GM06990 (cell line): ENCODE measurements at regions not wholly inside any gene's neighbourhood (a gene's known extent, or its start where the extent isn't known, plus 50 kb on each side); places are given as distances from the start of the nearest gene placed in this dataset.

ENCODE experiments used
- DNase-seq: peaks from one replicate; pipeline ENCODE4 v3.0.0-alpha.2; 2011; ENCODE audit not compliant: insufficient read length; ENCODE audit errors: extremely low read depth
- H3K27me3 ChIP-seq: replicated peaks from 2 replicates; pipeline ENCODE4 v1.6.0; 2011; ENCODE audit warnings: low read length; ENCODE audit not compliant: control insufficient read depth, insufficient read depth
- H3K36me3 ChIP-seq: 2 replicates; pipeline ENCODE4 v1.5.1; 2011; ENCODE audit warnings: low read length; ENCODE audit not compliant: control insufficient read depth, insufficient read depth
- H3K4me3 ChIP-seq: replicated peaks from 2 replicates; pipeline ENCODE4 v1.5.1; 2011; ENCODE audit warnings: low read depth, mild to moderate bottlenecking, control low read depth, low read length
- TF ChIP-seq, protein P1 (sequence below): IDR thresholded peaks from 2 replicates; pipeline ENCODE4 v1.5.1; 2011; ENCODE audit warnings: low read length, control low read depth, mild to moderate bottlenecking, inconsistent platforms; ENCODE audit not compliant: insufficient read depth, poor library complexity, severe bottlenecking

GRCh38 chr2:9156483-9156882 is 50.1 kb upstream of the ASAP2 start:
- no peaks in the 10 kb centered on the region for H3K36me3 ChIP-seq
- H3K27me3 ChIP-seq = no peaks in the 10 kb centered on the region
- TF ChIP-seq, protein P1, sequence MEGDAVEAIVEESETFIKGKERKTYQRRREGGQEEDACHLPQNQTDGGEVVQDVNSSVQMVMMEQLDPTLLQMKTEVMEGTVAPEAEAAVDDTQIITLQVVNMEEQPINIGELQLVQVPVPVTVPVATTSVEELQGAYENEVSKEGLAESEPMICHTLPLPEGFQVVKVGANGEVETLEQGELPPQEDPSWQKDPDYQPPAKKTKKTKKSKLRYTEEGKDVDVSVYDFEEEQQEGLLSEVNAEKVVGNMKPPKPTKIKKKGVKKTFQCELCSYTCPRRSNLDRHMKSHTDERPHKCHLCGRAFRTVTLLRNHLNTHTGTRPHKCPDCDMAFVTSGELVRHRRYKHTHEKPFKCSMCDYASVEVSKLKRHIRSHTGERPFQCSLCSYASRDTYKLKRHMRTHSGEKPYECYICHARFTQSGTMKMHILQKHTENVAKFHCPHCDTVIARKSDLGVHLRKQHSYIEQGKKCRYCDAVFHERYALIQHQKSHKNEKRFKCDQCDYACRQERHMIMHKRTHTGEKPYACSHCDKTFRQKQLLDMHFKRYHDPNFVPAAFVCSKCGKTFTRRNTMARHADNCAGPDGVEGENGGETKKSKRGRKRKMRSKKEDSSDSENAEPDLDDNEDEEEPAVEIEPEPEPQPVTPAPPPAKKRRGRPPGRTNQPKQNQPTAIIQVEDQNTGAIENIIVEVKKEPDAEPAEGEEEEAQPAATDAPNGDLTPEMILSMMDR = no peak
- DNase-seq = no peak
- no peak overlapping the region for H3K4me3 ChIP-seq

GRCh38 chr2:9154061-9154460 is 52.6 kb upstream of the ASAP2 start:
- Histone ChIP-seq H3K27me3 (no peaks in the 10 kb centered on the region), H3K4me3 (no peak overlapping the region), H3K36me3 (no peaks in the 10 kb centered on the region)
- no peak for DNase-seq
- TF ChIP-seq, protein P1 = no peak

- Histone ChIP-seq H3K27me3 (no peaks in the 10 kb centered on the region), H3K36me3 (no peaks in the 10 kb centered on the region), H3K4me3 (no peak overlapping the region)
- no peak for DNase-seq
- TF ChIP-seq, protein P1 = no peak
These were observed 53.0 kb upstream of the ASAP2 start for GRCh38 chr2:9153643-9153980.

DNA sequence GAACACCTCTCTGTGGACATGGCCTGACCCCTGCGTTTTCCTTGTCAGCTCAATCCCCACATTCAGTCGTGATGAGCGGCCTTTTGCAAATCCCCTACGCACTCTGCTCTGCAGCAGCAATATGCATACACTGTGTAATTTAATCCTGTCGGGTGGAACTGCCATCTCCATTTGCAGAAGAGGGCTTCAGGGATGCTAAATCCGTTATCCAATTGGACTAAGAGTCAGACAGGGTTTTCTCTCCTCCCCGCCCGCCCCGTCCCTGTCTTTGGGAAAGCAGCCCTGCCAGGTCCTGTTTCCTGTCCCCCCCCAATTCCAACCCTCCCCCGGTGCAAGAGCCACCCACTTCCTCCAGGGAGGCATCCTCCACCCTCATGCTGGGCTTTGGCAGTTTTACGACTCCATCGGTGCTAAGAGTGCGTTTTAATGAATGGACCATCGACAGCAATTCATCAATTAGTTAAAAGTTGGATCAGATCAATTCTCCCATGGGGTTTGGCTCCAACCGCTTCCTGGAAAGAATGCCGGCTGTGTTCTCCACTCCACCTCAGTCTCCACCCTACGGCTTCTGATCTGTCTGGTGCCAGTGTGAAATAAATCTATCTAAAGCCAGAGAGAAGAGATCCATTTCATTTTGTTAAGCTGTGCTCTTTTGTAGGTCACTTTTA is 53.5 kb upstream of the ASAP2 start:
- TF ChIP-seq, protein P1 = no peak
- Histone ChIP-seq H3K36me3 (no peaks in the 10 kb centered on the region), H3K4me3 (no peak overlapping the region), H3K27me3 (no peaks in the 10 kb centered on the region)
- DNase-seq = no peak

GRCh38 chr2:9150906-9151305 is 55.7 kb upstream of the ASAP2 start:
- Histone ChIP-seq H3K36me3 (no peaks in the 10 kb centered on the region), H3K4me3 (no peak overlapping the region), H3K27me3 (no peaks in the 10 kb centered on the region)
- no peak for DNase-seq
- TF ChIP-seq, protein P1 = no peak

DNA sequence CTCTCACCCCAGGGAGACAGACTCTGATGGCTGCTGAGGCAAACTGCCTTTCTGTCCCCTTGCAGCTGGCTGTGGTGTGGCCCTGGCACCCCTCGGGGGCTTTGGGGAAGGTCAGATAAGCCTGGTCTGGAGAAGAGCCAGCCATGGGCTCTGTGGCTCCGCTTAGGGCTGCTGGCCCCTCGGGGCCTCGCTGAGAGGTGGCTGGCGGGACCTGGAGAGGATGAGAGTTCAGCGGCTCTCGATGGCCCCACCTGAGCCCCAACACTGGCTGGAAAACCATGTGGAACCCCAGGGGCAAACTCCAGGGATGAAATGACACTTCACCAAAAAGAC is 56.1 kb upstream of the ASAP2 start:
- TF ChIP-seq, protein P1 = no peak
- no peak for DNase-seq
- Histone ChIP-seq H3K36me3 (no peaks in the 10 kb centered on the region), H3K4me3 (no peak overlapping the region), H3K27me3 (no peaks in the 10 kb centered on the region)
